Karpas-422 (cell line): ENCODE measurements at regions not wholly inside any gene's neighbourhood (a gene's known extent, or its start where the extent isn't known, plus 50 kb on each side); places are given as distances from the start of the nearest gene placed in this dataset.
"Not testable (repeated sequence)": the region's sequence is repeated elsewhere in the genome, so short reads cannot be mapped to it uniquely, and the experiment has no call there.

Experiments used
- DNase-seq: peaks from one replicate; pipeline ENCODE4 v3.0.0-alpha.2; 2015
- H2AFZ ChIP-seq: fragments of 200-600 bp; sonication (generic); 2 replicates; pipeline ENCODE4 v1.6.1; 2014; ENCODE audit warnings: antibody characterized with exemption, low read length, mixed read lengths
- H3K27ac ChIP-seq: fragments of 200-600 bp; sonication (generic); 2 replicates; pipeline ENCODE4 v1.5.1; 2014; ENCODE audit warnings: mild to moderate bottlenecking, low read length, moderate library complexity
- H3K27me3 ChIP-seq: fragments of 200-600 bp; sonication (generic); 2 replicates; pipeline ENCODE4 v1.6.1; 2014; ENCODE audit warnings: low read length, mixed read lengths
- H3K36me3 ChIP-seq: fragments of 200-600 bp; sonication (generic); 2 replicates; pipeline ENCODE4 v1.6.1; 2014; ENCODE audit warnings: low read length, mixed read lengths; ENCODE audit not compliant: insufficient read depth
- H3K4me1 ChIP-seq: fragments of 200-600 bp; sonication (generic); 2 replicates; pipeline ENCODE4 v1.6.1; 2014; ENCODE audit warnings: mild to moderate bottlenecking, low read length, mixed read lengths
- H3K4me2 ChIP-seq: fragments of 200-600 bp; sonication (generic); 2 replicates; pipeline ENCODE4 v1.6.1; 2014; ENCODE audit warnings: low read length, low read depth, mild to moderate bottlenecking; ENCODE audit not compliant: poor library complexity, severe bottlenecking
- H3K4me3 ChIP-seq: fragments of 200-600 bp; sonication (generic); 2 replicates; pipeline ENCODE4 v1.5.1; 2014; ENCODE audit warnings: mild to moderate bottlenecking, antibody characterized with exemption, low read length, mixed read lengths
- H3K79me2 ChIP-seq: fragments of 200-600 bp; sonication (generic); 2 replicates; pipeline ENCODE4 v1.6.1; 2014; ENCODE audit warnings: mild to moderate bottlenecking, low read length, mixed read lengths
- H3K9ac ChIP-seq: fragments of 200-600 bp; sonication (generic); 2 replicates; pipeline ENCODE4 v1.6.0; 2014; ENCODE audit warnings: low read length
- H3K9me2 ChIP-seq: fragments of 200-600 bp; sonication (generic), shearing (Covaris generic); replicated peaks from 2 replicates; pipeline ENCODE4 v1.6.0; 2014; ENCODE audit warnings: mild to moderate bottlenecking, low read length, moderate library complexity; ENCODE audit not compliant: insufficient read depth
- H3K9me3 ChIP-seq: fragments of 300-700, 200-600 bp; sonication (generic); 2 replicates; pipeline ENCODE4 v1.6.1; 2014; ENCODE audit warnings: low read length, mixed read lengths
- H4K20me1 ChIP-seq: fragments of 200-600 bp; sonication (generic); 2 replicates; pipeline ENCODE4 v1.6.1; 2014; ENCODE audit warnings: mild to moderate bottlenecking, antibody characterized with exemption, low read length, low read depth; ENCODE audit not compliant: insufficient read depth

DNA sequence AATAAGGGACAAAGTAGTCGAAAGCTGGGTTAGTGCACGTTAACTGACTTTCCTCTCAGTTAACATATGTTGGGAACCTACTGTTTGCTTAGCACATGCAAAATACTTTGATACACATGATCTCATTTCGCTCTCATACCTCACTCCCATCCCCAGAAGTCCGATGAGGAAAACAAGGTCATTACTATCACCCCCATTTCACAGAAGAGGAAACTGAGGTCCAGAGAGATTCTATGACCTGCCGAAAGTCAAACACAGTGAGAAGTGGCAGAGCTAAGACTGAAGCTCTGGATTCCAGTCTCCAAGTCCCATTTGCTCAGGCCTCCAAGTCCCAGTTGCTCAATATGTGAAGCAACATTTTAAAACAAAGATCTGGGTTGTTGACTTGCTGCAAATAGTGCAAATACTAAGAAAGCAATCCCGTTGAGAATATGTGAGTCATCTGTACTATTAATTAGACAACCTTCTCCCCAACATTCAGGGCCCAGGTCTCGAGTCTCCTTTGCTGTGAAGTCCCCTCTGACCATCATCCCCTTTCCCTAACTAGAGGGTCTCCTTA is 170.6 kb upstream of the PWP1 start:
- no peak overlapping the region for H3K4me2 ChIP-seq
- H3K4me3 ChIP-seq: no peak overlapping the region
- H3K79me2 ChIP-seq: no peaks in the 10 kb centered on the region
- no peaks in the 10 kb centered on the region for H4K20me1 ChIP-seq
- H3K27ac ChIP-seq: no peak overlapping the region
- no peaks in the 10 kb centered on the region for H3K27me3 ChIP-seq
- no peaks in the 10 kb centered on the region for H3K9me2 ChIP-seq
- no peaks in the 10 kb centered on the region for H3K36me3 ChIP-seq
- no peaks in the 10 kb centered on the region for H3K9me3 ChIP-seq
- no peak for DNase-seq
- no peak overlapping the region for H2AFZ ChIP-seq
- no peak overlapping the region for H3K9ac ChIP-seq
- no peaks in the 10 kb centered on the region for H3K4me1 ChIP-seq

DNA sequence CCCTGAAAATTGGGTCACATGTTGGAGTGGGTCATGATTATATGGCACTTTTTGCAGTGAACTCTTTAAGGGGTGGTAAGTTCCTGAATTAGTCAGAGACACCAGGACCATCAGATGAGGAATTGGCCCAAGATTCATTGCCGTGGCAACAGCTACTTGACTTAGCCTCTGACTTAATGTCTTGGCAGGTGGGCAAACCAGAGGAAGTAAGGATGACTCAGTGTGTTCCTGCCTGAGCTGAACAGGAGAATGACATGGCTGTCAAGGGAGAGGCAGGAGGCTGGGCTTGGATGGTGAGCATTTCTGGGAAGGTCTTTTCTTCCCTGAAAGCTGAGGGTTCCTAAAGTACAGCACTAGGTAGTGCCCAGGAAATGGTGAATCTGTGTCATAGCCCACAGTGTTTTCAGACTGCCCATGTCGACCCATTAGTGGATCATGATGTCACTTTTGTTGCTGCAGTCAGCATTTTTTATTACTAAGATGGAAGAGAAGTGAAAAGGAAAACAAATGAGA is 170.1 kb upstream of the PWP1 start:
- no peaks in the 10 kb centered on the region for H4K20me1 ChIP-seq
- no peaks in the 10 kb centered on the region for H3K27me3 ChIP-seq
- no peaks in the 10 kb centered on the region for H3K4me1 ChIP-seq
- no peaks in the 10 kb centered on the region for H3K9me2 ChIP-seq
- no peaks in the 10 kb centered on the region for H3K79me2 ChIP-seq
- no peak overlapping the region for H3K27ac ChIP-seq
- no peaks in the 10 kb centered on the region for H3K9me3 ChIP-seq
- H3K9ac ChIP-seq: no peak overlapping the region
- no peak overlapping the region for H2AFZ ChIP-seq
- H3K36me3 ChIP-seq: no peaks in the 10 kb centered on the region
- no peak for DNase-seq
- no peak overlapping the region for H3K4me3 ChIP-seq
- H3K4me2 ChIP-seq: no peak overlapping the region

DNA sequence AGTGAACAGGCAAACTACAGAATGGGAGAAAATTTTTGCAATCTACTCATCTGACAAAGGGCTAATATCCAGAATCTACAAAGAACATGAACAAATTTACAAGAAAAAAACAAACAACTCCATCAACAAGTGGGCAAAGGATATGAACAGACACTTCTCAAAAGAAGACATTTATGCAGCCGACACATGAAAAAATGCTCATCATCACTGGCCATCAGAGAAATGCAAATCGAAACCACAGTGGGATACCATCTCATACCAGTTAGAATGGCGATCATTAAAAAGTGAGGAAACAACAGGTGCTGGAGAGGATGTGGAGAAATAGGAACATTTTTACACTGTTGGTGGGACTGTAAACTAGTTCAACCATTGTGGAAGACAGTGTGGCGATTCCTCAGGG is 167.8 kb upstream of the PWP1 start:
- not testable (repeated sequence) for H3K36me3 ChIP-seq, H3K9ac ChIP-seq, H3K9me2 ChIP-seq, H3K4me2 ChIP-seq, H3K4me3 ChIP-seq, DNase-seq, H2AFZ ChIP-seq, H3K27ac ChIP-seq, H3K4me1 ChIP-seq, H3K79me2 ChIP-seq, H4K20me1 ChIP-seq, H3K9me3 ChIP-seq, H3K27me3 ChIP-seq

DNA sequence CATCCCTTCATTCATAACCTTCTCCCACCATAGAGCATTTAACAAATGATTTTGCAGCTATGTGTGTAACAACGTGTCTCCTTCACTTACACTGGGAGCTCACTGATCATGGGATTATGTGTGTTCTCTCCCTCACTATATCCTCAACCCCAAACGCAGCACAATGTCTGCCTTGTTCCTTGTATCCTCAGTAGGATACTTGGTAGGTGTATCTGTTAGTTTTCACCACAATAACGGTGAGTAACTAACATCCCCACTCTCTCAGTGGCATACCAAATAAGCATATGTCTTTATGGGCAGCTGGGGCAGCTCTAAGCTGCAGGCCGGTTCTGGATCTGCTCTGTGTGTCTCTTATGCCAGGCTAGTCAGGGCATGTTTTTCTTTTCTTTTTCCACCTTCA is 166.7 kb upstream of the PWP1 start:
- Histone ChIP-seq H3K27me3 (no peaks in the 10 kb centered on the region), H3K9ac (no peak overlapping the region), H3K36me3 (no peaks in the 10 kb centered on the region), H3K27ac (no peak overlapping the region), H2AFZ (no peak overlapping the region), H3K9me3 (no peaks in the 10 kb centered on the region), H3K9me2 (no peaks in the 10 kb centered on the region), H3K4me2 (no peak overlapping the region), H4K20me1 (no peaks in the 10 kb centered on the region), H3K4me3 (no peak overlapping the region), H3K79me2 (no peaks in the 10 kb centered on the region), H3K4me1 (peaks cover 3% of the 10 kb centered on the region)
- no peak for DNase-seq

DNA sequence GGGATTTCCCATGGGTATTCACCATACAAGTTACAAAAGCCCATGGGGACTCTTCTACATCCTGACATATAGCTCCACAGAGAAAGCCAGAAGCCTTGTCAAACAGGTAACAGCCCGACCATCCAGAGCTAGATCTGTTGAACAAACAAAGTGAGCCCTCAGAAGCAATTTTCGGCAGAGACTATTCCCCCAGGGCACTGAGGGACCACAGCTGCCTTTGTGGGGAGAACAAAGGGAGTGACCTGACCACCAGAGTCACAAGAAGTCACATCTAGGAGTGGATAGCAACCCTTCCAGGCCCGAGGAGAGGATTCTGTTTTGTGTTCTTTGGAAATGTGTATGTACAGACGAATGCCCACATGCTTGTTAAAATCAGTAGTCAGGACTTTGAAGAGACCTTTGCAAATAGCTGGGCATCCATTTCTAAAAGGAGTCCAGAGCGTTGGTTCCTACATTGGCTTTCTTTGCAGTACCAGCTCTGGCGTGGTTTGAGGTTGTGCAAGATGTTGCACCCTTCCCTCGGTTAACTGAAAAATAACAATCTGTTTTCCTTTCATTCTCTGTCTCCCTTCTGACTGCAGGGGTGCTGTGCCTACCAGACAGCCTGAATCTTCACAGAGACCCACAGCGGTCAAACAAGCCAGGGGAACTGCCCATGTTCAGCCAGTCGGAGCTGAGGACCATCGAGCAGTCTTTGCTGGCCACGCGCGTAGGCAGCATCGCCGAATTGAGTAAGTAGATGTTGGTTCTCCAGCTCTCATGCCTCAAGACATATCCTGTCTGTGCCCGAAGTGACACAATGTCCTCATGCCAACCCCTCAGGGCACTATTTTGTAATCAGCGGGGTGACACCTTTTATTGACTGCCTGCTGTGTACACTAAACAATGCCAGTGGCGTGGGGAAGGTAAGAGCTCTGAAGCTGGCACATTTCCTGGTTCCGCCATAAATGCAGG is 165.4 kb upstream of the PWP1 start:
- Histone ChIP-seq H3K4me2 (no peak overlapping the region), H3K27me3 (no peaks in the 10 kb centered on the region)

DNA sequence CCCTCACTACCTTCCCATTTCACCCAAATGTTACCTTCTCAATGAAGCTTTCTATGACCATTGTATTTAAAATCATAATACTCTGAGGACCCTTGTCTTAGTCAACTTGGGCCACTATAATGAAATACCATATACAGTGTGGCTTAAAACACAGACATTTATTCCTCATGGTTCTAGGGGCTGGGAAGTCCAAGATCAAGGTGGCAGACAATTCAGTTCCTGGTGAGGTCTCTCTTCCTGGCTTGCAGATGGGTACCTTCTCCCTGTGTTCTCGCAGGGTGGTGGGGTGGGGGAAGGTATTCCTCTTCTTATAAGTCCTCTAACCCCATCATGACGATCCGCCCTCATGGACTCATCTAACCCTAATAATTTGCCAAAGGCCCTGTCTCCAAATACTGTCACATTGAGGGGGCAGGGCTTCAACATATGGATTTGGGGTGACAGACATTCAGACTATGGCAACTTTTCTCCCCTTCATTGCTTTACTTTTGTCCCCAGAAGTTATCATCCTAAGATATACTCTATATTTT is 163.7 kb upstream of the PWP1 start:
- H4K20me1 ChIP-seq: no peaks in the 10 kb centered on the region
- no peak overlapping the region for H3K9ac ChIP-seq
- peaks cover 5% of the 10 kb centered on the region for H3K4me1 ChIP-seq
- H3K4me2 ChIP-seq: no peak overlapping the region
- H3K9me3 ChIP-seq: no peaks in the 10 kb centered on the region
- H3K27ac ChIP-seq: no peak overlapping the region
- DNase-seq: no peak
- no peaks in the 10 kb centered on the region for H3K36me3 ChIP-seq
- H3K79me2 ChIP-seq: no peaks in the 10 kb centered on the region
- H3K9me2 ChIP-seq: no peaks in the 10 kb centered on the region
- H3K4me3 ChIP-seq: no peak overlapping the region
- no peaks in the 10 kb centered on the region for H3K27me3 ChIP-seq
- H2AFZ ChIP-seq: no peak overlapping the region

More for the DNA sequence above, 165.4 kb upstream of the PWP1 start:
- Histone ChIP-seq H3K9me3 (no peaks in the 10 kb centered on the region), H2AFZ (no peak overlapping the region), H3K79me2 (no peaks in the 10 kb centered on the region), H3K27ac (no peak overlapping the region), H3K9ac (no peak overlapping the region), H3K9me2 (no peaks in the 10 kb centered on the region), H3K36me3 (no peaks in the 10 kb centered on the region), H3K4me1 (peaks cover 5% of the 10 kb centered on the region), H3K4me3 (no peak overlapping the region), H4K20me1 (no peaks in the 10 kb centered on the region)
- no peak for DNase-seq

DNA sequence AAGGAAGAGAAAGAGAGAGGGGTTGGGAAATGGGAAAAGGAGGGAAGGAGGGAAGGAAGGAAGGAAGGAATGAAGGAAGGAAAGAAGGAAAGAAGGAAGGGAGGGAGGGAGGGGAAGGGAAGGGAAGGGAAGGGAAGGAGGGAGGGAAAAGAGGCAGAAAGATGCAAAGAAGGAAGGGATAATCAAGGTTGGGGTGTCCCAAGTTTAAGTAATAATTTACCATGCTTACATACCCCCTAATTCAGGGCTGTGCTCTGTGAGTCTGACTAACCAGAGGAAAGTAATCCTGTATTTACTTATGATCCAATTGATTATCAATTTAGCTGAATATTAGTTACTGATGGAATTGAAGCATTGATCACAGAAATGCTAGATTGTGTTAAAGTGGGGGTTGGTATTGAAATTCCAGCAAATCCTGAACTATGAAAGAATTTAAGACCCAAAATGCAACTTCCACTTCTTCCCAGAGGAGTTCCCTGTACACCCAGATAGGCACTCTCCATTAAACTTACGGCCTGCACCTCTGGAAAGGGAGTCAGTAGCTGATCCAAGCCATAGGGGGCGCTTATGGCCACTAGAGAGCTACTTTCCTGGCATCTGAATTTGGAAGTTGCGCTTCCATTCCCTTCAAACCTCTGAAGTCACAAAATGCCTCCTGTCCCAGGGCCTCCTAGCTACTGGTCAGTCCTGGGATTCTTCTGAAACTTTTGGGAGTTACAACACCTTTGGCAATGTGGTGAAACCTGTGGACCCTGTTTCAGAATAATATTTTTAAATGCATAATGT is 162.7 kb upstream of the PWP1 start:
- H3K4me2 ChIP-seq: no peak overlapping the region
- no peak overlapping the region for H3K27ac ChIP-seq
- no peaks in the 10 kb centered on the region for H3K79me2 ChIP-seq

More for the DNA sequence above, 162.7 kb upstream of the PWP1 start:
- DNase-seq: no peak
- Histone ChIP-seq H4K20me1 (no peaks in the 10 kb centered on the region), H3K4me3 (no peak overlapping the region), H3K9ac (no peak overlapping the region), H3K9me3 (no peaks in the 10 kb centered on the region), H2AFZ (no peak overlapping the region), H3K27me3 (no peaks in the 10 kb centered on the region), H3K4me1 (peaks cover 5% of the 10 kb centered on the region), H3K36me3 (no peaks in the 10 kb centered on the region), H3K9me2 (no peaks in the 10 kb centered on the region)
